T-helper 2 cell treated with Interferon-gamma antibody and Interleukin-4, amounts not matched to agents 100 ng/mL and 5 ng/mL, for 36 hours (primary cell): ENCODE measurements at regions not wholly inside any gene's neighbourhood (a gene's known extent, or its start where the extent isn't known, plus 50 kb on each side); places are given as distances from the start of the nearest gene placed in this dataset.
"Not testable (repeated sequence)": the region's sequence is repeated elsewhere in the genome, so short reads cannot be mapped to it uniquely, and the experiment has no call there.

Experiments used
- intact Hi-C: fragments of 100-400 bp; cut with micrococcal nuclease; formaldehyde crosslinking; loops from one replicate; pipeline ENCODE4 v1.15.1; 2023

GRCh38 chr3:110381992-110382391 is 689.6 kb upstream of the NECTIN3 start:
- intact Hi-C loops: no loop called here

- intact Hi-C loops: no loop called here
Observed at GRCh38 chr3:110383356-110383755, 688.3 kb upstream of the NECTIN3 start.

GRCh38 chr3:110384601-110385000 is 687.0 kb upstream of the NECTIN3 start:
- intact Hi-C loops: no loop called here

- intact Hi-C loops: no loop called here
Observed at GRCh38 chr3:110389005-110389404, 682.6 kb upstream of the NECTIN3 start.

GRCh38 chr3:110390372-110390771 is 681.2 kb upstream of the NECTIN3 start:
- intact Hi-C loops: no loop called here

- intact Hi-C loops: no loop called here
Observed at GRCh38 chr3:110391042-110391441, 680.6 kb upstream of the NECTIN3 start.

- intact Hi-C loops: no loop called here
Observed at GRCh38 chr3:110391640-110392395, 679.8 kb upstream of the NECTIN3 start.

- intact Hi-C loops: no loop called here
Observed at GRCh38 chr3:110393941-110394340, 677.7 kb upstream of the NECTIN3 start.

GRCh38 chr3:110397115-110397514 is 674.5 kb upstream of the NECTIN3 start:
- intact Hi-C loops: no loop called here

- intact Hi-C loops: no loop called here
Observed at GRCh38 chr3:110400315-110400714, 671.3 kb upstream of the NECTIN3 start.

- intact Hi-C loops: no loop called here
Observed at GRCh38 chr3:110405830-110406585, 665.6 kb upstream of the NECTIN3 start.

- intact Hi-C loops: no loop called here
Observed at GRCh38 chr3:110413266-110413665, 658.4 kb upstream of the NECTIN3 start.

GRCh38 chr3:110413807-110414748 is 657.5 kb upstream of the NECTIN3 start:
- intact Hi-C loops: no loop called here

- intact Hi-C loops: no loop called here
Observed at GRCh38 chr3:110414855-110415254, 656.8 kb upstream of the NECTIN3 start.

GRCh38 chr3:110419096-110419495 is 652.5 kb upstream of the NECTIN3 start:
- intact Hi-C loops: no loop called here

GRCh38 chr3:110419601-110420000 is 652.0 kb upstream of the NECTIN3 start:
- intact Hi-C loops: no loop called here

- intact Hi-C loops: no loop called here
Observed at GRCh38 chr3:110420158-110420641, 651.4 kb upstream of the NECTIN3 start.

GRCh38 chr3:110423276-110423675 is 648.3 kb upstream of the NECTIN3 start:
- intact Hi-C loops: no loop called here

- intact Hi-C loops: no loop called here
Observed at GRCh38 chr3:110430146-110430545, 641.5 kb upstream of the NECTIN3 start.

GRCh38 chr3:110436209-110436608 is 635.4 kb upstream of the NECTIN3 start:
- intact Hi-C loops: no loop called here

GRCh38 chr3:110440066-110440653 is 631.5 kb upstream of the NECTIN3 start:
- intact Hi-C loops: not testable (repeated sequence)
